ENCODE measurements at regions not wholly inside any gene's neighbourhood (a gene's known extent, or its start where the extent isn't known, plus 50 kb on each side); places are given as distances from the start of the nearest gene placed in this dataset.

- TF ChIP-seq CTCF (IDR thresholded peaks at IDR 0.05; ENCODE audit: low read depth, low read length, poor library complexity, severe bottlenecking) (no peak), EZH2phosphoT487 (IDR thresholded peaks at IDR 0.05; ENCODE audit: borderline replicate concordance, low read length) (no peak)
These were observed 391.6 kb upstream of the SUCLG2 start for GRCh38 chr3:68045976-68046375.
